ENCODE measurements at regions not wholly inside any gene's neighbourhood (a gene's known extent, or its start where the extent isn't known, plus 50 kb on each side); places are given as distances from the start of the nearest gene placed in this dataset.

- H3K4me3 ChIP-seq (ENCODE audit: low read length), result no peak overlapping the region
- no peak for DNase-seq (ENCODE audit: low read depth, low spot score)
These were observed 149.9 kb downstream of the CHRM3 start for GRCh38 chr1:239536165-239536849.

GRCh38 chr1:239537795-239538194, 151.4 kb downstream of the CHRM3 start:
- DNase-seq (ENCODE audit: low read depth, low spot score), result no peak

GRCh38 chr1:239538239-239538988, 152.0 kb downstream of the CHRM3 start:
- no peak for DNase-seq (ENCODE audit: low read depth, low spot score)

More at GRCh38 chr1:239537795-239538194, 151.4 kb downstream of the CHRM3 start:
- H3K4me3 ChIP-seq (ENCODE audit: low read length), result no peak overlapping the region

GRCh38 chr1:239539051-239539450, 152.7 kb downstream of the CHRM3 start:
- no peak overlapping the region for H3K4me3 ChIP-seq (ENCODE audit: low read length)
- DNase-seq (ENCODE audit: low read depth, low spot score), result no peak

More at GRCh38 chr1:239538239-239538988, 152.0 kb downstream of the CHRM3 start:
- no peak overlapping the region for H3K4me3 ChIP-seq (ENCODE audit: low read length)

- DNase-seq (ENCODE audit: low read depth, low spot score), result no peak
- H3K4me3 ChIP-seq (ENCODE audit: low read length), result no peak overlapping the region
These were observed 153.4 kb downstream of the CHRM3 start for GRCh38 chr1:239539812-239540211.

- DNase-seq (ENCODE audit: low read depth, low spot score), result no peak
- no peak overlapping the region for H3K4me3 ChIP-seq (ENCODE audit: low read length)
These were observed 157.5 kb downstream of the CHRM3 start for GRCh38 chr1:239543873-239544272.

- H3K4me3 ChIP-seq (ENCODE audit: low read length), result no peak overlapping the region
- no peak for DNase-seq (ENCODE audit: low read depth, low spot score)
These were observed 159.1 kb downstream of the CHRM3 start for GRCh38 chr1:239545466-239545865.

GRCh38 chr1:239547987-239548386, 161.6 kb downstream of the CHRM3 start:
- DNase-seq (ENCODE audit: low read depth, low spot score), result no peak
- H3K4me3 ChIP-seq (ENCODE audit: low read length), result no peak overlapping the region

- DNase-seq (ENCODE audit: low read depth, low spot score), result no peak
- H3K4me3 ChIP-seq (ENCODE audit: low read length), result no peak overlapping the region
These were observed 163.8 kb downstream of the CHRM3 start for GRCh38 chr1:239550178-239550577.

- no peak overlapping the region for H3K4me3 ChIP-seq (ENCODE audit: low read length)
- no peak for DNase-seq (ENCODE audit: low read depth, low spot score)
These were observed 169.0 kb downstream of the CHRM3 start for GRCh38 chr1:239555350-239555749.

- DNase-seq (ENCODE audit: low read depth, low spot score), result no peak
- no peak overlapping the region for H3K4me3 ChIP-seq (ENCODE audit: low read length)
These were observed 172.2 kb downstream of the CHRM3 start for GRCh38 chr1:239558559-239558958.

- DNase-seq (ENCODE audit: low read depth, low spot score), result no peak
- no peak overlapping the region for H3K4me3 ChIP-seq (ENCODE audit: low read length)
These were observed 172.6 kb downstream of the CHRM3 start for GRCh38 chr1:239558991-239559390.

GRCh38 chr1:239560921-239561320, 174.6 kb downstream of the CHRM3 start:
- DNase-seq (ENCODE audit: low read depth, low spot score), result no peak

GRCh38 chr1:239562095-239562494, 175.7 kb downstream of the CHRM3 start:
- H3K4me3 ChIP-seq (ENCODE audit: low read length), result no peak overlapping the region
- DNase-seq (ENCODE audit: low read depth, low spot score), result no peak

More at GRCh38 chr1:239560921-239561320, 174.6 kb downstream of the CHRM3 start:
- no peak overlapping the region for H3K4me3 ChIP-seq (ENCODE audit: low read length)

- no peak overlapping the region for H3K4me3 ChIP-seq (ENCODE audit: low read length)
These were observed 177.3 kb downstream of the CHRM3 start for GRCh38 chr1:239563681-239564080.

GRCh38 chr1:239566074-239566473, 179.7 kb downstream of the CHRM3 start:
- DNase-seq (ENCODE audit: low read depth, low spot score), result no peak
- no peak overlapping the region for H3K4me3 ChIP-seq (ENCODE audit: low read length)

More at GRCh38 chr1:239563681-239564080, 177.3 kb downstream of the CHRM3 start:
- DNase-seq (ENCODE audit: low read depth, low spot score), result no peak

- H3K4me3 ChIP-seq (ENCODE audit: low read length), result no peak overlapping the region
- DNase-seq (ENCODE audit: low read depth, low spot score), result no peak
These were observed 184.5 kb downstream of the CHRM3 start for GRCh38 chr1:239570878-239571277.

- no peak for DNase-seq (ENCODE audit: low read depth, low spot score)
- no peak overlapping the region for H3K4me3 ChIP-seq (ENCODE audit: low read length)
These were observed 185.8 kb downstream of the CHRM3 start for GRCh38 chr1:239572183-239572582.

- no peak for DNase-seq (ENCODE audit: low read depth, low spot score)
- H3K4me3 ChIP-seq (ENCODE audit: low read length), result no peak overlapping the region
These were observed 187.7 kb downstream of the CHRM3 start for GRCh38 chr1:239574112-239574511.

GRCh38 chr1:239575113-239575512, 188.7 kb downstream of the CHRM3 start:
- no peak for DNase-seq (ENCODE audit: low read depth, low spot score)
- no peak overlapping the region for H3K4me3 ChIP-seq (ENCODE audit: low read length)
